ENCODE measurements at regions not wholly inside any gene's neighbourhood (a gene's known extent, or its start where the extent isn't known, plus 50 kb on each side); places are given as distances from the start of the nearest gene placed in this dataset.

GRCh38 chr9:17986595-17986994, 407.7 kb downstream of the SH3GL2 start:
- Histone ChIP-seq H3K4me3 (no peak overlapping the region), H3K27me3 (no peaks in the 10 kb centered on the region), H3K36me3 (no peaks in the 10 kb centered on the region), H3K9me3 (no peaks in the 10 kb centered on the region), H3K4me1 (no peaks in the 10 kb centered on the region), H3K27ac (no peak overlapping the region)
- DNase-seq (ENCODE audit: low spot score in 2 of 2) = no peak
- TF ChIP-seq POLR2AphosphoS5 (IDR thresholded peaks at IDR 0.05) (no peak), CTCF (IDR thresholded peaks at IDR 0.05) (no peak), POLR2A (IDR thresholded peaks at IDR 0.05) (no peak)
- intact Hi-C loops (cut with DNase I; ENCODE audit: low total_unique reads) = no loop called here

GRCh38 chr9:17987189-17987588, 408.3 kb downstream of the SH3GL2 start:
- Histone ChIP-seq H3K27me3 (no peaks in the 10 kb centered on the region), H3K36me3 (no peaks in the 10 kb centered on the region), H3K27ac (no peak overlapping the region), H3K4me3 (no peak overlapping the region), H3K9me3 (no peaks in the 10 kb centered on the region), H3K4me1 (no peaks in the 10 kb centered on the region)
- TF ChIP-seq POLR2A (IDR thresholded peaks at IDR 0.05) (no peak), CTCF (IDR thresholded peaks at IDR 0.05) (no peak), POLR2AphosphoS5 (IDR thresholded peaks at IDR 0.05) (no peak)
- intact Hi-C loops (cut with DNase I; ENCODE audit: low total_unique reads) = no loop called here
- DNase-seq (ENCODE audit: low spot score in 2 of 2) = no peak

DNA sequence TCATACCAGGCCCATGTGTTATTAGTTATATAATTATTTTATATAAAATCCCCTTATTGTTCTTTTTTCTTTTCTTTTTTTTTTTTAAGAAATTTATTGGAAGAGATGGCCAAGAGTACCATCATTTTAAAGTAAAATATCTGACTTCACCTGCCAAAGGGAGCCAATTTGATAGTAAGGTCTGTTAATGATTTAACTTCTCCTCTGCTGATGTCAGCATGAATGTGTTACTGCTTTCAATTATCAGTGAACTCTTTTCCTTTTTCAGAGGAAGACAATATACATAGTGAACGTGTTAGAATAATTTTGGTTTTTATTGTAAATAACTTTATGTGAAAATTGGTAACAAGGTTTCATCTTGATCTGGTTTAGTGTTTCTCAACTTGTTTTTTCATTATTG, 409.6 kb downstream of the SH3GL2 start:
- Histone ChIP-seq H3K36me3 (no peaks in the 10 kb centered on the region), H3K4me3 (no peak overlapping the region), H3K4me1 (no peaks in the 10 kb centered on the region), H3K27me3 (no peaks in the 10 kb centered on the region), H3K27ac (no peak overlapping the region), H3K9me3 (no peaks in the 10 kb centered on the region)
- DNase-seq (ENCODE audit: low spot score in 2 of 2) = no peak
- TF ChIP-seq POLR2AphosphoS5 (IDR thresholded peaks at IDR 0.05) (no peak), POLR2A (IDR thresholded peaks at IDR 0.05) (no peak), CTCF (IDR thresholded peaks at IDR 0.05) (no peak)
- intact Hi-C loops (cut with DNase I; ENCODE audit: low total_unique reads) = no loop called here

DNA sequence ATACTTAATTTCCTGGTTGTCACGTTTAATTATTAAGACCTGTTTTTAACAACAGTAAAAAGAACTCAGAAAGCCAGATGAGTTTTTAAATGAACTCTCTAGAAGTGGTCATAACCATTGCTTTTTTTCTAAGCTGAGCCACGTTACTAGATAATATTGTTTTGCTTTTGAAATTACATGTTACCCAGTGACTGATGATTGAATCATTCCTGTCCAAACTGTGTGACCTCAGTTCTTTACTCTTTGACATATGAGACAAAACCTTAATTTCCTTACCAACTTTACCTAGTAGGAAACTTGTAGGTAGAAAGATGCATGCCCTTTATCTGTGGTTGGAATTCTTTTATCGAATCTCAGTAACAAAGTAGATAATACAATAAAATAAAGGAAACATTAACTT, 411.7 kb downstream of the SH3GL2 start:
- no peaks in the 10 kb centered on the region for H3K27me3 ChIP-seq
- H3K36me3 ChIP-seq = no peaks in the 10 kb centered on the region
- intact Hi-C loops (cut with DNase I; ENCODE audit: low total_unique reads) = no loop called here
- H3K4me3 ChIP-seq = no peak overlapping the region
- H3K4me1 ChIP-seq = no peaks in the 10 kb centered on the region
- TF ChIP-seq POLR2AphosphoS5 (IDR thresholded peaks at IDR 0.05) (no peak), POLR2A (IDR thresholded peaks at IDR 0.05) (no peak), CTCF (IDR thresholded peaks at IDR 0.05) (no peak)
- H3K27ac ChIP-seq = no peak overlapping the region
- H3K9me3 ChIP-seq = no peaks in the 10 kb centered on the region
- no peak for DNase-seq (ENCODE audit: low spot score in 2 of 2)

- Histone ChIP-seq H3K27ac (no peak overlapping the region), H3K4me1 (no peaks in the 10 kb centered on the region), H3K27me3 (no peaks in the 10 kb centered on the region), H3K9me3 (no peaks in the 10 kb centered on the region), H3K4me3 (no peak overlapping the region), H3K36me3 (no peaks in the 10 kb centered on the region)
- intact Hi-C loops (cut with DNase I; ENCODE audit: low total_unique reads) = no loop called here
- DNase-seq (ENCODE audit: low spot score in 2 of 2) = no peak
- TF ChIP-seq POLR2A (IDR thresholded peaks at IDR 0.05) (no peak), CTCF (IDR thresholded peaks at IDR 0.05) (no peak)
Measured at GRCh38 chr9:17993024-17993423, 414.2 kb downstream of the SH3GL2 start.
